ENCODE measurements at regions not wholly inside any gene's neighbourhood (a gene's known extent, or its start where the extent isn't known, plus 50 kb on each side); places are given as distances from the start of the nearest gene placed in this dataset.

DNA sequence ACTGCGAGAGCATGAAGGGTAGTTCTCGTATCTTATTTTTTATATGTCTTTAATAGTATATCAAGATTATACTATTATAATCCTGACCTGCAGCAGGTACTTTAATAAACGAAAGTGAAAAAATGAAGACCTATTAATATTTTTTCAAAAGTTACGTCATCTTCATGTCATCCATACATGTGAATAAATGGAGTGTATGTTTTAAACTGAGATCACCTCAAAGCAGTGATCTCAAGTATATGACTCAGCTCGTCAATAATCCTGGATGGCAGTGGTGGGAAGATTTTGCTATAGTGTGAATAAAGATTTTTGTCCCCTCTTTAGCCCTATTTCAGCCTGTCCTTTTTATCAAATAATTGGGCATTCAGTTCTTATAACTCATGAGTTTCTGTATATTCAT lies 166.3 kb upstream of the FBXO11 start:
- TF ChIP-seq, protein P1, sequence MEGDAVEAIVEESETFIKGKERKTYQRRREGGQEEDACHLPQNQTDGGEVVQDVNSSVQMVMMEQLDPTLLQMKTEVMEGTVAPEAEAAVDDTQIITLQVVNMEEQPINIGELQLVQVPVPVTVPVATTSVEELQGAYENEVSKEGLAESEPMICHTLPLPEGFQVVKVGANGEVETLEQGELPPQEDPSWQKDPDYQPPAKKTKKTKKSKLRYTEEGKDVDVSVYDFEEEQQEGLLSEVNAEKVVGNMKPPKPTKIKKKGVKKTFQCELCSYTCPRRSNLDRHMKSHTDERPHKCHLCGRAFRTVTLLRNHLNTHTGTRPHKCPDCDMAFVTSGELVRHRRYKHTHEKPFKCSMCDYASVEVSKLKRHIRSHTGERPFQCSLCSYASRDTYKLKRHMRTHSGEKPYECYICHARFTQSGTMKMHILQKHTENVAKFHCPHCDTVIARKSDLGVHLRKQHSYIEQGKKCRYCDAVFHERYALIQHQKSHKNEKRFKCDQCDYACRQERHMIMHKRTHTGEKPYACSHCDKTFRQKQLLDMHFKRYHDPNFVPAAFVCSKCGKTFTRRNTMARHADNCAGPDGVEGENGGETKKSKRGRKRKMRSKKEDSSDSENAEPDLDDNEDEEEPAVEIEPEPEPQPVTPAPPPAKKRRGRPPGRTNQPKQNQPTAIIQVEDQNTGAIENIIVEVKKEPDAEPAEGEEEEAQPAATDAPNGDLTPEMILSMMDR (IDR thresholded peaks at IDR 0.05; ENCODE audit: low read depth, low read length, missing control alignments) = no peak
- DNase-seq (ENCODE audit: extremely low read depth, low read depth) = no peak
- H3K4me3 ChIP-seq (replicated peaks; ENCODE audit: low read depth, low read length) = no peak overlapping the region

DNA sequence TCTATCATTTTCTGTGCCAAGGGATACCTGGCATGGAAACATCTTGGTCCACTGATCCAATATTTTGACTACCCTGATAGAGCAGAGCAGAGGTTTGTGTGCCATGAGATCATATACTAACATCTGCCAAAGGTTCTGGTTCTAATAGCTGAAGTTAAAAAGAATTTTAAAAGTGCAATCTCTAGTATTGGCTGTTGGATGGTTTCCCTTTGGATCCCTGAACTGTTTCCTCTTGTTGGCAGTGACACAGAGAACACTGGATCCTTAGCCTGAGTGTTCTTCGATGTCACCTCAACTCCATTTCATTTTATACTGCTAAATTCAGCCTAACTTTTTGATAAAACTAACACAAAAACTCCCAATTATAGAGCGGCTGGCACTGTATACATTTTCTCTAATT lies 169.3 kb upstream of the FBXO11 start:
- no peak for DNase-seq (ENCODE audit: extremely low read depth, low read depth)
- TF ChIP-seq, protein P1 (IDR thresholded peaks at IDR 0.05; ENCODE audit: low read depth, low read length, missing control alignments) = no peak
- H3K4me3 ChIP-seq (replicated peaks; ENCODE audit: low read depth, low read length) = no peak overlapping the region

DNA sequence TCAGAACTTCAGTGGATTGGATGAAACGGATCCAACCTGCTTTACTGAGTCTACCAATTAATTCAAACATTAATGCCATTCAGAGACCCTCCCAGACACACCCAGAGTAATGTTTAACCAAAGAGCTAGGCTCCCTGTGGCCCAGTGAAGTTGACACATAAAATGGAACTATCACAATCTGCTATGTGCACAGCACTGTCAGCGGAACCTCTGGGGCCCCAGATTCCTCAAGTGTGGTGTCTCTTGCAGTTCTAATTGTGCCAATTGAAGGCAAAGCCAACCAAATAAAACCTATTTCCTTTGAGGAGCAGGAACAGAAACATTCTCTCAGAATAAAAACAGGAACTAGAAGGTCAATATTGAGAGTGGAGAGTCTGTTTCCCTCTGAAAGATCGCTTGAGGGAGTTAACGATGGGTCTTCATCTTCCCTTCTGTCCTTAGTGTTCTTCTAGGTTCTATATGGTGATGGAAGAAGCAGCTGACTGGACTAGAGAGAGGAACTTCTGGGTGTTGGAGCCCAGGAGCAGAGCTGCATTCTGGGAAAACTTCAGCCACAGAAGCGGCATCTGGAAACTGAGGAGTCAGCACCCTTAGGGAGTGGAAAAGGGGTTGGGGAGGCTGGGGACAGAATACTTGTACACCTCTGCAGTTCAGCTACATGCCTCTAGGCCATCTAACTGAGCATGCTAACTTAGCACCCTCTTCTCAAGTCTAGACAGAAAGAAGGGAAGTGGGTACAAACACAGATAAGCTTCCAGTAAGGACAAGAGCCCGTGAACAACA lies 174.4 kb upstream of the FBXO11 start:
- no peak for DNase-seq (ENCODE audit: extremely low read depth, low read depth)
- TF ChIP-seq, protein P1 (IDR thresholded peaks at IDR 0.05; ENCODE audit: low read depth, low read length, missing control alignments) = no peak
- H3K4me3 ChIP-seq (replicated peaks; ENCODE audit: low read depth, low read length) = no peak overlapping the region

DNA sequence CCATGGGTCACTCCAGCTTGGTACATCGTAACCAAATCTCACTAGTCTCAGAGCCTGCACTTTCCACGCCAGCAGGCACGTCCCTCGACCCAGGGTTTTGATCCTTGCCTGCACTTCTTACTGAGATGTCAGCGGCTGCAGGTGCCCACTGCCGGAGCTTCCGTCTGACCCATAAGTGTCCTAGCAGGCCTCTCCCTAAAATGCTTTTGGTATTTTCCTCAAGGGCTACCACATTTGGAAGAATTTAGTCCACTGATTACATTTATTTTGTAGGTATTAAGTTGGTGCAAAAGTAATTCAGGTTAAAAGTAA lies 175.0 kb upstream of the FBXO11 start:
- TF ChIP-seq, protein P1 (IDR thresholded peaks at IDR 0.05; ENCODE audit: low read depth, low read length, missing control alignments) = no peak
- H3K4me3 ChIP-seq (replicated peaks; ENCODE audit: low read depth, low read length) = no peak overlapping the region
- no peak for DNase-seq (ENCODE audit: extremely low read depth, low read depth)

DNA sequence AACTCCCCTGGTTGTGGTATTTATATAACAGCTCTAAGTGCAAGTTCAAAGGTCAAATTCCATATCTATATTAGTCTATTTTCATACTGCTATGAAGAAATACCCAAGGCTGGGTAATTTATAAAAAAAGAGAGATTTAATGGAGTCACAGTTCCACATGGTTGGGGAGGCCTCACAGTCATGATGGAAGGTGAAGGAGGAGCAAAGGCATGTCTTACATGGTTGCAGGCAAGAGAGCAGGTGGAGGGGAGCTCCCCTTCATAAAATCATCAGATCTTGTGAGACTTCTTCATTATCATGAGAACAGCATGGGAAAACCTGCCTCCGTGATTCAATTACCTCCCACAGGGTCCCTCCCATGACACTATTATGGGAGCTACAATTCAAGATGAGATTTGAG lies 179.6 kb upstream of the FBXO11 start:
- no peak overlapping the region for H3K4me3 ChIP-seq (replicated peaks; ENCODE audit: low read depth, low read length)
- TF ChIP-seq, protein P1 (IDR thresholded peaks at IDR 0.05; ENCODE audit: low read depth, low read length, missing control alignments) = no peak
- no peak for DNase-seq (ENCODE audit: extremely low read depth, low read depth)

DNA sequence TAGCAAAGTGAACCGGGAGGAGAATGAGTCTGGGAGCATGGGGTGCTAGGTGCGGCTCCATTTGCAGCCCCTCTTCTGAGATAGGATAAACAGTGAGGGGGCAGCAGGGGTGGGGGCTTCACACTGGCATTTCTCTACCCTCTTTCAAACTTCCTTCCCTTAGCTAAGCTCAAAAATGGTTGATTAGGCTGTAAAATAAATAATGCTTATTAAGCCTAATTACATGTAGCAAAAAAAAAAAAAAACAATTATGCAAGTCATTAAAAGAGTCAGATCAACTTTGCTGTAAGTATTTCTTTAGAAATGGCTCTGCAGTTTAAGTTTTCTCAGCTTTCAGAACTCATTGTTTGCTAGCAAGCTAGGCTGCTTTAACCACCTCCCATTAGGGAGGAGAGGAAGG lies 182.7 kb upstream of the FBXO11 start:
- TF ChIP-seq, protein P1 (IDR thresholded peaks at IDR 0.05; ENCODE audit: low read depth, low read length, missing control alignments) = no peak
- no peak overlapping the region for H3K4me3 ChIP-seq (replicated peaks; ENCODE audit: low read depth, low read length)
- DNase-seq (ENCODE audit: extremely low read depth, low read depth) = no peak

DNA sequence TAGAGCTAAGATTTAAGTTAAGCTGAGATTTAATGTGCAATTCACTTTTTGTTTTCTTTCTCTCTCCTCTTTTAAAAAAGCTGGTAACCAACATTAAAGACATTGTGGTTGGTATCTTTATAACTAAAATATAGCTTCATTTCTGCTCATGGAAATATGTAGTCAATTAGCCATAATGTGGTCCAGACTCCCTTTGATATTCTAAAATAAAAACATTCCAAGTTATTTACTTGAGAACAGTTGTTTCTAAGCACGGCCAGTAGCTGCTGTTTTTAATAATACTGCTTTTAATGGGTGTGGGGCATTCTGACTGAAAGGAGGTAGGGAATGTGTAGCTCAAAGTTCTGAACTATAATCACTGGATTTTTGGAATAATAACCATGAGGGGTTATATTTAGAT lies 183.3 kb upstream of the FBXO11 start:
- TF ChIP-seq, protein P1 (IDR thresholded peaks at IDR 0.05; ENCODE audit: low read depth, low read length, missing control alignments) = no peak
- DNase-seq (ENCODE audit: extremely low read depth, low read depth) = peak; percentile 35
- H3K4me3 ChIP-seq (replicated peaks; ENCODE audit: low read depth, low read length) = no peak overlapping the region

Measured in HFF-Myc (cell line).